Fibroblast of lung (primary cell): ENCODE measurements at regions not wholly inside any gene's neighbourhood (a gene's known extent, or its start where the extent isn't known, plus 50 kb on each side); places are given as distances from the start of the nearest gene placed in this dataset.

Experiments
- DNase-seq, 2 donors: peaks; one replicate each; pipeline versions ENCODE4 v3.0.0 to v3.0.0-alpha.2; 2010; ENCODE audit warnings: low read depth in 2 of 2
- H2AFZ ChIP-seq: 2 replicates; pipeline ENCODE4 v1.5.1; 2012; ENCODE audit warnings: low read length, control low read depth, inconsistent platforms
- H3K27ac ChIP-seq: 2 replicates; pipeline ENCODE4 v1.5.1; 2011; ENCODE audit warnings: low read length, control low read depth; ENCODE audit not compliant: insufficient read depth
- H3K27me3 ChIP-seq: 2 replicates; pipeline ENCODE4 v1.5.1; 2011; ENCODE audit warnings: mild to moderate bottlenecking, low read length; ENCODE audit not compliant: control insufficient read depth, insufficient read depth
- H3K36me3 ChIP-seq: 2 replicates; pipeline ENCODE4 v1.5.1; 2011; ENCODE audit warnings: low read length; ENCODE audit not compliant: control insufficient read depth, insufficient read depth
- H3K4me1 ChIP-seq: 2 replicates; pipeline ENCODE4 v1.5.1; 2011; ENCODE audit warnings: low read length; ENCODE audit not compliant: control insufficient read depth, insufficient read depth; ENCODE audit errors: extremely low read depth
- H3K4me2 ChIP-seq: 2 replicates; pipeline ENCODE4 v1.5.1; 2011; ENCODE audit warnings: low read length, control low read depth; ENCODE audit not compliant: insufficient read depth; ENCODE audit errors: extremely low read depth
- H3K4me3 ChIP-seq, 4 experiments: fragments of 200-600 bp in 1 of 4; sonication (generic) in 1 of 4; replicated peaks in 1 of 4; 2 replicates each; pipeline ENCODE4 v1.5.1; 2011 to 2016; ENCODE audit warnings: low read length in 4 of 4, low read depth in 3 of 4, mild to moderate bottlenecking in 3 of 4, control low read depth in 2 of 4, inconsistent platforms in 1 of 4, mixed read lengths in 1 of 4; ENCODE audit not compliant: insufficient read depth in 1 of 4; ENCODE audit errors: control extremely low read depth in 1 of 4
- H3K79me2 ChIP-seq: 2 replicates; pipeline ENCODE4 v1.5.1; 2012; ENCODE audit warnings: mild to moderate bottlenecking, low read length, inconsistent platforms; ENCODE audit not compliant: control insufficient read depth, insufficient read depth
- H3K9ac ChIP-seq: 2 replicates; pipeline ENCODE4 v1.5.1; 2011; ENCODE audit warnings: mild to moderate bottlenecking, low read length, control low read depth; ENCODE audit not compliant: insufficient read depth
- H3K9me3 ChIP-seq: 2 replicates; pipeline ENCODE4 v1.5.1; 2012; ENCODE audit warnings: low read depth, low read length; ENCODE audit not compliant: control insufficient read depth, insufficient read depth
- H4K20me1 ChIP-seq: 2 replicates; pipeline ENCODE4 v1.5.1; 2011; ENCODE audit warnings: low read length; ENCODE audit not compliant: control insufficient read depth, insufficient read depth; ENCODE audit errors: extremely low read depth
- CTCF ChIP-seq, 2 donors: IDR thresholded peaks in 1 of 2; conservative IDR thresholded peaks in 1 of 2; 1 replicate in 1 of 2; 2 replicates in 1 of 2; pipeline ENCODE4 v1.5.1; 2011 to 2012; ENCODE audit warnings: low read length in 2 of 2, control low read depth in 1 of 2, inconsistent platforms in 1 of 2, low read depth in 1 of 2, mild to moderate bottlenecking in 1 of 2
- EZH2 ChIP-seq: IDR thresholded peaks from 2 replicates; pipeline ENCODE4 v1.5.1; 2012; ENCODE audit warnings: low read length, control low read depth, mild to moderate bottlenecking; ENCODE audit errors: missing control alignments

- H3K36me3 ChIP-seq = no peaks in the 10 kb centered on the region
- no peak overlapping the region for H3K27ac ChIP-seq
- TF ChIP-seq CTCF (conservative IDR thresholded peaks at IDR 0.05 in 1 of 2, IDR thresholded peaks at IDR 0.05 in 1 of 2; ENCODE audit: low read depth in 1 of 2, low read length in 2 of 2) (no peak), EZH2 (no peak)
- no peaks in the 10 kb centered on the region for H4K20me1 ChIP-seq
- no peak overlapping the region for H3K4me3 ChIP-seq
- DNase-seq = peak in 1 of 2 donors; percentile 48
- no peak overlapping the region for H2AFZ ChIP-seq
- no peaks in the 10 kb centered on the region for H3K4me1 ChIP-seq
- no peaks in the 10 kb centered on the region for H3K79me2 ChIP-seq
- no peak overlapping the region for H3K4me2 ChIP-seq
- no peak overlapping the region for H3K9ac ChIP-seq
- no peaks in the 10 kb centered on the region for H3K27me3 ChIP-seq
- H3K9me3 ChIP-seq = no peaks in the 10 kb centered on the region
Measured at GRCh38 chr6:74867291-74867690, 338.6 kb downstream of the COL12A1 start.

GRCh38 chr6:74863968-74864367, 341.9 kb downstream of the COL12A1 start:
- Histone ChIP-seq H3K4me3 (no peak overlapping the region), H2AFZ (no peak overlapping the region), H4K20me1 (no peaks in the 10 kb centered on the region), H3K9me3 (no peaks in the 10 kb centered on the region), H3K27ac (no peak overlapping the region), H3K36me3 (no peaks in the 10 kb centered on the region), H3K79me2 (no peaks in the 10 kb centered on the region), H3K27me3 (no peaks in the 10 kb centered on the region), H3K4me1 (no peaks in the 10 kb centered on the region), H3K9ac (no peak overlapping the region), H3K4me2 (no peak overlapping the region)
- TF ChIP-seq EZH2 = no peak
- no peak for TF ChIP-seq CTCF (conservative IDR thresholded peaks at IDR 0.05 in 1 of 2, IDR thresholded peaks at IDR 0.05 in 1 of 2; ENCODE audit: low read depth in 1 of 2, low read length in 2 of 2)
- no peak for DNase-seq

DNA sequence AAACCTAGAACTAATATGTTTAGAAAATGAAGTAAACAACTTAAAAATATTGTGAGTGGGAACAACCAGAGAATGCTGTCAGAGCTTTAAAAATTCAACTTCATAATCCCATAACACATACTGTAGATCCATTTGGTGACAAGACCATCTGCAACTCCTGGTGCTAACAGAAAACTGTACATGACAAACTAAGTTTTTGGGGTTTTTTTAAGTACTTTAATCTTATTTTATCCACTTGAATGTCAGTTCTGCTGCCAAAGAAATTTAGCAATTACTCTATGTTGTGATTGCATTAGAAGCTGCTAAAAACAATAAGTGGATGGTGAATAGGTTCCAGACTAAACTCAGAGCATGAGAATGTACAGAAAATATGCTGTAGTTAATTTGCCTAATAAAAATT, 345.4 kb downstream of the COL12A1 start:
- no peak for DNase-seq
- Histone ChIP-seq H3K27ac (no peak overlapping the region), H4K20me1 (no peaks in the 10 kb centered on the region), H3K9me3 (no peaks in the 10 kb centered on the region), H3K9ac (no peak overlapping the region), H3K27me3 (no peaks in the 10 kb centered on the region), H2AFZ (no peak overlapping the region), H3K4me1 (no peaks in the 10 kb centered on the region), H3K4me3 (no peak overlapping the region), H3K79me2 (no peaks in the 10 kb centered on the region), H3K36me3 (no peaks in the 10 kb centered on the region), H3K4me2 (no peak overlapping the region)
- TF ChIP-seq EZH2 (no peak), CTCF (conservative IDR thresholded peaks at IDR 0.05 in 1 of 2, IDR thresholded peaks at IDR 0.05 in 1 of 2; ENCODE audit: low read depth in 1 of 2, low read length in 2 of 2) (no peak)
